HCT116 (cell line): ENCODE measurements at regions not wholly inside any gene's neighbourhood (a gene's known extent, or its start where the extent isn't known, plus 50 kb on each side); places are given as distances from the start of the nearest gene placed in this dataset.

ENCODE experiments used
- ATAC-seq: fragments of 200-7000 bp; cut with Tn5 transposase; 2 replicates; pipeline ENCODE4 v1.9.1; 2020; ENCODE audit warnings: mild to moderate bottlenecking, moderate library complexity
- BruUV-seq: library from RNA; stranded (reverse); fragments of 400-500 nt; replicated peaks from 2 replicates; lab custom pipeline; 2021; lab: Mats Ljungman, UMichigan
- CTCF ChIA-PET: fragments of 300-600 bp; sonication (Branson Sonifier 250); formaldehyde crosslinking; loops from one replicate; lab custom pipeline; 2021; ENCODE audit warnings: antibody characterized with exemption; lab: Charles Lee
- POLR2A ChIA-PET: fragments of 300-600, 350-600 bp; sonication (Branson Sonifier 250); formaldehyde crosslinking; loops from one replicate; lab custom pipeline; 2021; ENCODE audit warnings: antibody characterized with exemption; lab: Charles Lee
- RAD21 ChIA-PET, 2 experiments: fragments of 300-600 bp; sonication (Branson Sonifier 250); formaldehyde crosslinking; loops; one replicate each; lab custom pipeline; 2023; ENCODE audit warnings: low total read pairs in 2 of 2; ENCODE audit not compliant: uncharacterized antibody in 2 of 2, unreplicated experiment in 2 of 2, low non-redundant PET in 1 of 2; lab: Charles Lee
- DNase-seq: peaks from one replicate; pipeline ENCODE4 v3.0.0-alpha.2; 2010; ENCODE audit warnings: low read depth, low spot score
- H2AFZ ChIP-seq: fragments of 200-600 bp; shearing (Covaris generic), sonication (generic); 2 replicates; pipeline ENCODE4 v1.6.1; 2017; ENCODE audit warnings: low read depth, mixed run types, mixed read lengths, antibody characterized with exemption, low read length; ENCODE audit not compliant: poor library complexity, severe bottlenecking
- H3K27ac ChIP-seq: 2 replicates; pipeline ENCODE4 v1.5.1; 2012; ENCODE audit warnings: low read depth, low read length
- H3K27me3 ChIP-seq: fragments of 200-600 bp; sonication (generic); 2 replicates; pipeline ENCODE4 v1.6.1; 2016; ENCODE audit warnings: mixed run types, low read length, mixed read lengths; ENCODE audit not compliant: insufficient read depth
- H3K36me3 ChIP-seq, 2 experiments: fragments of 200-500 bp in 1 of 2; fragments of 200-600 bp in 1 of 2; sonication (Bioruptor generic) in 1 of 2; sonication (generic) in 1 of 2; 2 replicates each; pipeline versions ENCODE4 v1.5.1 to v1.6.1; 2014 to 2016; ENCODE audit warnings: low read length in 2 of 2, inconsistent platforms in 1 of 2, mixed read lengths in 1 of 2, mixed run types in 1 of 2; ENCODE audit not compliant: insufficient read depth in 2 of 2, control insufficient read depth in 1 of 2
- H3K4me1 ChIP-seq, 2 experiments: fragments of 200-600 bp in 1 of 2; sonication (generic) in 1 of 2; 2 replicates each; pipeline versions ENCODE4 v1.5.1 to v1.6.1; 2012 to 2017; ENCODE audit warnings: low read length in 2 of 2, inconsistent platforms in 1 of 2, mild to moderate bottlenecking in 1 of 2, mixed read lengths in 1 of 2, mixed run types in 1 of 2, moderate library complexity in 1 of 2; ENCODE audit not compliant: insufficient read depth in 2 of 2, control insufficient read depth in 1 of 2
- H3K4me2 ChIP-seq: fragments of 200-600 bp; sonication (generic); 2 replicates; pipeline ENCODE4 v1.6.1; 2017; ENCODE audit warnings: mixed run types, low read length, mixed read lengths
- H3K4me3 ChIP-seq, 2 experiments: fragments of 200-600 bp in 1 of 2; sonication (generic) in 1 of 2; replicated peaks in 1 of 2; 2 replicates each; pipeline ENCODE4 v1.5.1; 2011 to 2016; ENCODE audit warnings: low read length in 2 of 2, control low read depth in 1 of 2, low read depth in 1 of 2, mild to moderate bottlenecking in 1 of 2, mixed read lengths in 1 of 2, mixed run types in 1 of 2
- H3K79me2 ChIP-seq: fragments of 200-600 bp; sonication (generic); 2 replicates; pipeline ENCODE4 v1.6.1; 2017; ENCODE audit warnings: mild to moderate bottlenecking, mixed run types, low read length, moderate library complexity, mixed read lengths; ENCODE audit not compliant: insufficient read depth
- H3K9ac ChIP-seq: fragments of 200-600 bp; sonication (generic); 2 replicates; pipeline ENCODE4 v1.6.1; 2016; ENCODE audit warnings: low read length, mixed read lengths
- H3K9me2 ChIP-seq: fragments of 200-600 bp; sonication (generic), shearing (Covaris generic); 2 replicates; pipeline ENCODE4 v1.6.1; 2017; ENCODE audit warnings: mixed run types, mild to moderate bottlenecking, moderate library complexity; ENCODE audit not compliant: insufficient read depth
- H3K9me3 ChIP-seq, 2 experiments: fragments of 200-500 bp in 1 of 2; fragments of 200-600 bp in 1 of 2; sonication (Bioruptor generic) in 1 of 2; sonication (generic) in 1 of 2; 2 replicates each; pipeline ENCODE4 v1.6.1; 2014 to 2017; ENCODE audit warnings: low read length in 2 of 2, mixed read lengths in 2 of 2, inconsistent platforms in 1 of 2, low read depth in 1 of 2, mild to moderate bottlenecking in 1 of 2, mixed run types in 1 of 2, moderate library complexity in 1 of 2; ENCODE audit not compliant: control insufficient read depth in 1 of 2, insufficient read depth in 1 of 2
- H4K20me1 ChIP-seq: fragments of 200-600 bp; sonication (generic), shearing (Covaris generic); 2 replicates; pipeline ENCODE4 v1.6.1; 2017; ENCODE audit warnings: mixed run types, mild to moderate bottlenecking, moderate library complexity; ENCODE audit not compliant: insufficient read depth
- ATF3 ChIP-seq: IDR thresholded peaks from 2 replicates; pipeline ENCODE4 v1.6.1; 2012
- CTCF ChIP-seq, 3 experiments: fragments of 200-600 bp in 1 of 3; sonication (generic) in 1 of 3; IDR thresholded peaks in 2 of 3; conservative IDR thresholded peaks in 1 of 3; 2 replicates each; pipeline ENCODE4 v1.5.1; 2012 to 2017; ENCODE audit warnings: low read depth in 2 of 3, low read length in 2 of 3, antibody characterized with exemption in 1 of 3, borderline replicate concordance in 1 of 3, control low read depth in 1 of 3, mild to moderate bottlenecking in 1 of 3, mixed read lengths in 1 of 3, mixed run types in 1 of 3, moderate library complexity in 1 of 3; ENCODE audit not compliant: insufficient read depth in 1 of 3
- EGR1 ChIP-seq: IDR thresholded peaks from 2 replicates; pipeline ENCODE4 v1.6.1; 2012; ENCODE audit warnings: low read depth
- ELF1 ChIP-seq: IDR thresholded peaks from 2 replicates; pipeline ENCODE4 v1.6.1; 2012; ENCODE audit warnings: low read depth, borderline replicate concordance
- EZH2 ChIP-seq: fragments of 200-600 bp; sonication (generic); IDR thresholded peaks from 2 replicates; pipeline ENCODE4 v1.6.1; 2017; ENCODE audit warnings: antibody characterized with exemption, mixed run types
- JUND ChIP-seq: IDR thresholded peaks from 2 replicates; pipeline ENCODE4 v1.6.1; 2012
- MAX ChIP-seq: IDR thresholded peaks from 2 replicates; pipeline ENCODE4 v1.6.1; 2012
- POLR2A ChIP-seq: IDR thresholded peaks from 2 replicates; pipeline ENCODE4 v1.7.0; 2011; ENCODE audit warnings: borderline replicate concordance; ENCODE audit not compliant: insufficient read depth, insufficient read length; ENCODE audit errors: extremely low read depth
- POLR2AphosphoS5 ChIP-seq: IDR thresholded peaks from 2 replicates; pipeline ENCODE4 v1.6.1; 2011; ENCODE audit warnings: mild to moderate bottlenecking, low read depth, low read length, moderate library complexity
- RAD21 ChIP-seq: IDR thresholded peaks from 2 replicates; pipeline ENCODE4 v1.6.1; 2012; ENCODE audit warnings: low read depth, mild to moderate bottlenecking
- SP1 ChIP-seq: IDR thresholded peaks from 2 replicates; pipeline ENCODE4 v1.6.1; 2012; ENCODE audit warnings: low read depth
- ZFX ChIP-seq: fragments of 450-650 bp; IDR thresholded peaks from 2 replicates; pipeline ENCODE4 v1.6.1; 2017
- ZNF274 ChIP-seq: fragments of 200-500 bp; sonication (Bioruptor generic); IDR thresholded peaks from 2 replicates; pipeline ENCODE4 v1.6.1; 2014; ENCODE audit warnings: mild to moderate bottlenecking, low read depth, low read length, inconsistent platforms
- intact Hi-C: fragments of 100-400 bp; cut with micrococcal nuclease; formaldehyde crosslinking; loops from 2 replicates; pipeline ENCODE4 v1.10.0; 2022

- no peak overlapping the region for H3K9ac ChIP-seq
- 0 out of 2 replicates have a peak, but pooled peaks cover 3% of the 10 kb centered on the region for H3K27me3 ChIP-seq
- H3K79me2 ChIP-seq: no peaks in the 10 kb centered on the region
- no peak overlapping the region for H3K4me2 ChIP-seq
- no peak overlapping the region for H3K4me3 ChIP-seq
- POLR2A ChIA-PET: no interaction called here
- intact Hi-C loops: no loop called here
- no peaks in the 10 kb centered on the region for H3K9me2 ChIP-seq
- H3K27ac ChIP-seq: no peak overlapping the region
- H3K36me3 ChIP-seq: no peaks in the 10 kb centered on the region
- RAD21 ChIA-PET: no interaction called here
- DNase-seq (no peak), ATAC-seq (no peak)
- no TSS peak for BruUV-seq
- no peaks in the 10 kb centered on the region for H3K4me1 ChIP-seq
- H4K20me1 ChIP-seq: no peaks in the 10 kb centered on the region
- TF ChIP-seq EGR1 (no peak), POLR2A (no peak), CTCF (IDR thresholded peaks at IDR 0.05 in 2 of 3, conservative IDR thresholded peaks at IDR 0.05 in 1 of 3; ENCODE audit: borderline replicate concordance in 1 of 3, insufficient read depth in 1 of 3, low read depth in 2 of 3, low read length in 2 of 3) (no peak), ZFX (no peak), ELF1 (no peak), ATF3 (no peak), SP1 (no peak), RAD21 (no peak)
- H2AFZ ChIP-seq: no peak overlapping the region
- no peaks in the 10 kb centered on the region for H3K9me3 ChIP-seq
- CTCF ChIA-PET: no interaction called here
These were observed 88.0 kb upstream of the SATB1 start for GRCh38 chr3:18513091-18513490.

GRCh38 chr3:18512007-18512406 is 86.9 kb upstream of the SATB1 start:
- ChIA-PET CTCF (no interaction called here), RAD21 (no interaction called here), POLR2A (no interaction called here)
- Histone ChIP-seq H3K36me3 (no peaks in the 10 kb centered on the region), H3K27me3 (0 out of 2 replicates have a peak, but pooled peaks cover 3% of the 10 kb centered on the region), H3K79me2 (no peaks in the 10 kb centered on the region), H2AFZ (no peak overlapping the region), H3K4me1 (no peaks in the 10 kb centered on the region), H3K27ac (no peak overlapping the region), H3K4me3 (no peak overlapping the region), H3K9me2 (no peaks in the 10 kb centered on the region), H4K20me1 (no peaks in the 10 kb centered on the region), H3K9me3 (no peaks in the 10 kb centered on the region), H3K4me2 (no peak overlapping the region), H3K9ac (no peak overlapping the region)
- TF ChIP-seq MAX: no peak
- TF ChIP-seq POLR2AphosphoS5: no peak
- no peak for TF ChIP-seq JUND
- no peak for TF ChIP-seq EZH2
- TF ChIP-seq ZNF274: no peak
- TF ChIP-seq RAD21: no peak
- no peak for TF ChIP-seq ELF1
- intact Hi-C loops: no loop called here
- BruUV-seq: no TSS peak
- no peak for ATAC-seq
- no peak for DNase-seq
